Activated CD4-positive, alpha-beta T cell treated with anti-CD3 and anti-CD28 coated beads for 48 hours (primary cell): ENCODE measurements at regions not wholly inside any gene's neighbourhood (a gene's known extent, or its start where the extent isn't known, plus 50 kb on each side); places are given as distances from the start of the nearest gene placed in this dataset.

Experiments
- DNase-seq: peaks from one replicate; pipeline ENCODE4 v3.0.0-alpha.2; 2020

DNA sequence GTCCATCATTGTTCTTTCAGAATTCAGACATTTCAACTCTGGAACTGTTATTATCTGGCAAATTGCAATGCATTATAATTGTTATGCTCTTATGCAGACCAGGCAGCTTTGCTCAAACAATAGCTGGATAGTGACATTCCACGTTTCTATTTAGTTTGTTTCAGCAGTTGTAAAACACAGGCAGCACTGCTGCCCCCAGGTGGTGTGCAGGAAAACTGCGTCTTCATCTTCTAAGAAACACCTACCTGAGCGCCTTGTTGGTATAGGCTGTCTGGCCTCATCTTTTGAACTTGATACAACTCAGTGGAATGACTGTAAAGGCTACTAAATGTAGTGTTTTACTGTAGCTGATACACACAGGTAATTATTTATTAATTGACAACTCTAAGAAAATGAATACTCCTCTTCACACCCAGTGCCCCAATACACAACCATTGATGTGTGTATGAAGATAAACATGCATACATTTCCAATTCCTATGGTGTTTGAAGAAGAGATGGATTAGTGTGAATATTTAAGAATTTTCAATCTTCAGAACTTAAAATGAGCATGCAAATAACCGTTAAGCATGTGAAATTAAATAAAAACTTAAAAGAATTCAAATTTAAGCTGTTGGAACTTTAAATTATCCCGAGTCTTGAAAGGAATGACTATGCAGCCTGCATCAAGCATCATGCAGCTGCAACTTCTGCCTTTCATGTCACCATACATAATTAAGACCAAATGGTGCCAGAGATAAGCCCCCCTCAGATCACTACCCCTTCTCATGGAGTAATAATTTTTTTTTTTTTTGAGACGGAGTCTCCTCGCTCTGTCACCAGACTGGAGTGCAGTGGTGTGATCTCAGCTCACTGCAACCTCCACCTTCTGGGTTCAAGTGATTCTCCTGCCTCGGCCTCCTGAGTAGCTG is 85.6 kb downstream of the CD8B2 start:
- peak; percentile 38 for DNase-seq

DNA sequence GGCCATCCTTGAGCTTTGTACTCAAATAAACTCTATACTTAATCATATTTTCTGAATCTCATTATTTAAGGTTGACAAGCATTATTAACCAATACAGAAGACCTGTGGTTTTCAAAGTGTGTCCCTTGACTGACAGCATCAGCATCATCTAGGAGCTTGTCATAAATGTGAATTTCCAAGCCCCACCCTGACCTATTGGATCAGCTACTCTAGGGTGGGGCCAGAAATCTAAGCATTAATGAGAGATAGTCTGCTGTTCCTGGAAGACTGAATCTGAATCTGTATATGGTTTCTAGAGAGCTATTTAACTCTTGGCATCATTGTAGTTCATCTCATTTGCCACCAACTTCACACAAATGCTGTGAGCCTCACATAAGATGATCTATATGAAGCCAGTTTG is 86.6 kb downstream of the CD8B2 start:
- DNase-seq, result no peak

DNA sequence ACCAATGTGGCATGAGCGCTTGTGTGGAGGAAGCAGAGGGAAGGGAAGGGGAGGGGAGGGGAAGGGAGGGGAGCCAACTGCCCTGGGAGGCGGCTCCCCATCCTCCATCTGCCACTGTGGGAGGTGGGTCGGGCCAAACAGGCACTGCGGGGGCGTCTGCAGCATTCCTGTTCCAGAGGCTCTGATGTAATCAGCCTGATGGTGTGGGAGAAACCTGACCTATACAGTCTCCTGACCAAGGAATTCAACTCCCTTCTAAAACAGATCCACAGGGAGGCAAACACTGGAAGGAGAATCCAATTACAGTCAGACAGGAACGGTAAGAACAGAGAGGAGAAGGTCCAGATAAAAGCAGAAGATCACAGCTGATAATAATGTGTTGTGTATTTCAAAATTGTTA is 88.8 kb downstream of the CD8B2 start:
- no peak for DNase-seq

DNA sequence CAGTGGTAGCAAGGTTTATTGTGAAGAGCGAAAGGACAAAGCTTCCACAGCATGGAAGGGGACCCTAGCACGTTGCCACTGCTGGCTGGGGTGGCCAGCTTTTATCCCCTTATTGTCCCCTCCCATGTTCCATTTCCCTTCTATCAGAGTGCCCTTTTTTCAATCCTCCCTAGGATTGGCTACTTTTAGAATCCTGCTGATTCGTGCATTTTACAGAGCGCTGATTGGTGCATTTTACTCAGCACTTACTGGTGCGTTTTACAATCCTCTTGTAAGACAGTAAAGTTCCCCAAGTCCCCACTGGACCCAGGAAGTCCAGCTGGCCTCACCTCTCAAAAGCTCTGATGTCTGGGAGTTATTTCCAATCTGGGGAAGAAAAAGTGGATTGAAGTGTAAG is 90.1 kb downstream of the CD8B2 start:
- DNase-seq, result no peak

DNA sequence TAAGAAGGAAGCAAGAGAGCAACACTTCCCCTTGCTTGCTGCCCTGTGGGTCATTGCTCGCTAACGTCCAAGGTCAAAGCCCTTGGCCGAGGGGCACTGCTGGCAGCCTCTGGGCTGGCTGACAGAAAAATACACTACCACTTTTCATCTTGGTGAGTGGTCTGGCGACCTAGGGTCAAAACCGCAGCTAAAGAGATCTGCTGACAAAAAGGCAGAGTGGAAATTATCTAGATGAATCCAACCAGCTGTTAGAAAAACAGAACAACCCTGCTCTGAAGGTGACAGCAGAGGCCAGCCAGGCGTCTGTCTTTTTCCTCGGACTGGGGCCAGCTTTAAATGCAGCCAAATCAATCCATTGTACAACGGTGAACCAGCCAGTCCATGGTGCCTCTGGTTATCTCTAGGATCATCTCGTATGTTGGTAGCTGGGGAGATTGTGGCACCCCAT is 92.6 kb downstream of the CD8B2 start:
- DNase-seq, result no peak

DNA sequence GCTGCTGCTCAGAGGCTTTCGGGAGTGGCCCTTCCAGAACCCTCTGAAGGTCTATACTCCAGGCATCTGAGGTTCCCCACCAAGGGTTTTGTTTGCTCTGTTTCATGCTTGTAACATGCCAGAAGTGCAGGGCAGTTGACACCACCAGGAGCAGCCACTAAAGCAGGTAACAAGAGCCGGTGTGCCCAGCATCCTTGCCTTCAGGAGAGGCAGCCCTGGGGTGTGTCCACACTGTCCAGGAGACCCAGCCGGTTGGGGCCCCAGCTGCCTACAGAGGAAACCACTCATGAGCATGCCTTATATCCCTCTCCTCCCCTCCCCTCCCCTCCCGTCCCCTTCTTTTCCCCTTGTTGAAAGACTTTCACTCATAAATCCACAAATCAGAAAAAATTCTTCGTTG is 93.1 kb downstream of the CD8B2 start:
- no peak for DNase-seq

DNA sequence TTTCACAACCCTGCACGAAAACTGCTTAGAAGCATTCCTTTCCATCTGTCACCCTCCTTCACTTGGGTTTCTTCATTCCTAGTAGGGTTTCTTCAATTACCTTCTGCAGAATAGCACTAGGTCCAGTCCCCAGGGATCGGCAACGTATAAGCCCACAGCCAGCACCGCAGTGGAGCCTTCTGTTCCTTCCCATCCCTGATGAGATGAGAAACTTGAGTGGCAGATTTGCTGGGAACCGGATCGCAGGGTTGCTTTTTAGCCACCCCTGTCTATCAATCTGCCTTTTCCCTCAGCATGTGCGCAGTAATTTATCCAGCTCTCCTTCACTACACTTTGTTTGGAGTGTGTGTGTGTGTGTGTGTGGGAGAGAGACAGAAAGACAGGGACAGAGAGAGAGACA is 94.2 kb downstream of the CD8B2 start:
- no peak for DNase-seq

DNA sequence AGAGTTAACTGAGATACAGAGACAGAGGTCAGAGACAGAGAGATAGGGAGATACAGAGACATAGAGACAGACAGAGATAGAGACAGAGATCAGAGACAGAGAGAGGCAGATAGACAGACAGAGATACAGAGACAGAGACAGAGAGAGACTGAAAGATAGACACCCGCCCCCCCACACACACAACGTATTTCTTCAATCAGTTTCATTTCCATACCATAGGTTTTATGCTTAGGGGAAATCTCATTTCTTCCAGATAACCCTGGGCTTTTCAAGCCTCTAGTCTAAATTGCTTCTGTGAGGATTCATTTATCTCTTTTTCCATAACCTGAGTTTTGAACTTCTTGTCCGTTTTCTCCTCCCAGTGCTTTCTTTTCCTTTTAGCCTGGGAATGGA is 94.6 kb downstream of the CD8B2 start:
- no peak for DNase-seq

DNA sequence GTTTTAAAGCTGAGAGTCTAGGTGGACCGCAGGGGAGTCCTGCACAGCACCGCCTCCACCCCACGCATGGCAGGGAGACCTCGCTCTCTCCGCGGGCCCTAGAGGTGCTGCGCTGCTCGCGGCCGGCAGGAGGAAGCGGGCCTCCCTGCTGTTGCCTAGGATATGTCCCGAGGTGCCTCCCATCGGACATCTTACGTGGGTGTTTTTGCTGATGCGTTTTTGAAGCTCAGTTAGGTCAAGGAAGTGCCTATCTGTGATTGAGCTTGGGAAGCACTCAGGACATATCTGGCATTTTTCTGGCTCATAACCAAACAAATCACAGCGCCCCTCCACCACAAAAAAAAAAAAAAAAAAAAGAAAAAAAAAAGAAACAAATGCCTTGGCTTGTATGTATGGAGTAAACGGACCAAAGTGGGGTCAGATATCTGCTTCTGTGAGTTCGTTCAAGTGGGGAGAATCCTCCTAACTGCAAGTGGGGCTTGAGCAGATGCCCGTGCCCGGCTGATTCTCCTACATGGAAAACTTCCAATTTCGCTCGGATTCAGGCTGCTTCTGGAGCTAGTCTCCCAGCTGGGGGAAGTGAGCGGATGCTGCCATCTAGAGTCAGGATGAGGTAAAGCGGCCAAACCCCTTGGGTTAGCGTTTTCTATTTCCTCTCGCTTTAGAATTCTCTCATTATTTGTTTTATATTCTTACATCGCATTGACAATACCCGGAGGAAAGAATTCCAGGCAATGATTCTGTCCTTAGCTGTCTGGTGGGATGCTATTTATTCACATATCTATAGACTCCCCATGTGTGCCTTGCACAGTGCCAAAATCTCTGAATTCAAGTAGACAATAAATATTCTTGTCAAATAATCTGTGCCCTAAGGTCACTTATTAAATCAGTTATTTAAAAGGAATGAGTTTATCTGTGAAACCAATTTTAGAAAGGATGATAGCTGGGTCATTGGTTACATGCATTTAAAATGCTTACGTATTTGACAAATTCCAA is 95.3 kb downstream of the CD8B2 start:
- DNase-seq, result peak; percentile 72

DNA sequence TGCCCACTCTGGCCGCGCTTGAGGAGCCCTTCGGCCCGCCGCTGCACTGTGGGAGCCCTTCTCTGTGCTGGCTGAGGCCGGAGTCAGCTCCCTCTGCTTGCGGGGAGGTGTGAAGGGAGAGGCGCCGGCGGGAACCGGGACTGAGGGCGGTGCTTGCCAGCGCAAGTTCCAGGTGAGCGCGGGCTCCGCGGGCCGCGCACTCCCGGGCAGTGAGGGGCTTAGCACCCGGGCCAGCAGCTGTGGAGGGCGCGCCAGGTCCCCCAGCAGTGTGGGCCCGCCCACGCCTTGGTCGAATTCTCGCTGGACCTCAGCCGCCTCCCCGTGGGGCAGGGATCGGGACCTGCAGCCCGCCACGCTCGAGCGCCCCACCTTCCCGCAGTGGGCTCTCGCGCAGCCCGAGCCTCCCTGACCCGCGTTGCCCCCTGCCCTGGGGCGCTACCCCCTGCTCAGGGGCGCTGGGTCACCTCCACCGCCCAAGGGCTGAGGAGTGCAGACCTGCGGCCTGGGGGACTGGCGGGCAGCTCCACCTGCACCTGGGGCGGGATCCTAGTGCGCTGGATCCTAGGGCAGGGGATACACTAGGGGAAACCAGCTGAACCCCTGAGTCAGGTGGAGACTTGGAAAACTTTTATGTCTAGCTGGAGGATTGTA is 97.3 kb downstream of the CD8B2 start:
- DNase-seq, result no peak

DNA sequence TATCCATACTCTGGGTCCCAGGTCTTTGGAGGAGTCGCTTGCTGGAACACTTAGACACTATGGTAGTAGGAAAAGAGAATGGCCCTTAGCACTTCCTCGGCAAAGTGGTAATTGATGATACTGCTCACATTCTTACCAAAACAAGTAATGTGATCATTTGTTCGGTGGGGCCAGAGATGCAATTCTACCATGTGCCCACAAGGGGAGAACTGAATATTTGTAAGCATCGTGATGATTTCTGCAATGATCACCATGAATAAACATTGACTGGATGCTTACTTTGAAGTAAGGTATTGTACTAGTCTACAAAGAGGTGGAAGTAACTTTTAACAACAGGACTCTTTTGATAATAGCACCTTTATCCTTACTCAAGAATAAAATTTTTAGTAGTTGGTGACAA is 109.7 kb downstream of the CD8B2 start:
- DNase-seq, result no peak

DNA sequence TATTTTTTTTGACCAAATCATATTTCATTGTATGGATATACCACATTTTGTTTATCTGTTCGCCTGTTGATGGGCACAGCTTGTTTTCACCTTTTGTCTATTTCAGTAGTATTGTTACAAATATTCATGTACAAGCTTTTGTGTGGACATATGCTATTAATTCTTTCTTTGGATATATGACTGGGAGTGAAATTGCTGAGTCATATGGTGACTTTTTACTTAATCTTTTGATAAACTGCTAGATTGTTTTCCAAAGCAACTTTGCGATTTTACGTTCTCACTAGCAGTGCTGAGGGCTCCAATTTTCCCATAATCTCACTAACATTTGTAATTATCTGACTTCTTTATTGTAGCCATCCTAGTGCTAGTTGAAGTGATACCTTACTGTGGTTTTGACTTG is 112.4 kb downstream of the CD8B2 start:
- DNase-seq, result no peak

DNA sequence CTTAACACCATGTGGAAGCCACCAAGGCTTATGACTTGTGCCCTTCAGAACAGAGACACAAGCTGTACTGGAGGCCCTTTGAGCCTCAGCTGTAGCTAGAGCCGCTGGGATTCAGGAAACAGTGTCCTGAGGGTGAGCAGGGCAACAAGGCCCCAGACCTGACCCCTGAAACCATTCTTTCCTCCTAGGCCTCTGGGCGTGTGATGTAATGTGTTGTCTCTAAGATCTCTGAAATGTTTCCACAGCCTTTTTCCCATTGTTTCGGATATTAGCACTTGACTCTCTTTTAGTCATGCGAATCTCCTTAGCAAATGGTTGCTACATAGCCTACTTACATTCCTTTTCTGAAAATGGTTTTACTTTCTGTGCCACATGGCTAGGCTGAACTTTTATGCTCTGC is 114.9 kb downstream of the CD8B2 start:
- DNase-seq, result no peak

DNA sequence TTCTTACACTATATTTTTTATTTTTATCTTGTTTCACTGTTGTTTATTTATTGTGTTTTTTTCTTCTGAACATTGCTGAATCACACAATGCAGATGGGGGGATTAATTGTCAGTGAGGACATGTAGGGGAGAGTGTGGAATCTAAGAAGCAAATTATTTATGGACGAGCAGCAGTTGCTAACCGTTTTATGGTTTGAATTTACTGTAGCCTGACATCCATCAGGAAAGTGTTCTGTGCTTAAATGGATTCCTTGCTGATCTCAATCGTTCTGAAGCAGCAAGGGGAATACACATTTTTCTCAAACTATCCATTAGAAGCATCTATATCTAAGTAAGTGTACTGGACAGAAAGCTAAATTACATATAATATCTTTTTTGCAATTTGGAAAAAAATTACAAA is 119.5 kb downstream of the CD8B2 start:
- DNase-seq, result no peak

DNA sequence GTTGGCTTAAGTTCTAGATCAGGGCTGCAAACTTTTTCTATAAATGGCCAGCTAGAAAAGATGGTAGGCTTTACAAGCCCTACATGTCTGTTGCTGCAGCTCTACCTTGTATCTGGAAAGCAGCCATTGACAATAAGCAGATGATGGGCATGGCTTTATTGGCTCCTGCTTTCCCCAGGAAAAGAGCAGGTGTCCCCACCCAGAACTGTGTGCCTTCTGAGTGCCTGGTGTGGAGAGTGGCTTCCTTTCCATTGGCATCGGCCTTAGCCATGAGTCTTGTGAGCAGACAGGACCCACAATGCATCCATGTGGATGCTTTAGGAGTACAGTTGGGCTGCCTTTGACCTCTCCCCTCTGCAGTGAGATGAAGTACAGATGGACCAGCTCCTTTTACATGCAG is 120.2 kb downstream of the CD8B2 start:
- no peak for DNase-seq

DNA sequence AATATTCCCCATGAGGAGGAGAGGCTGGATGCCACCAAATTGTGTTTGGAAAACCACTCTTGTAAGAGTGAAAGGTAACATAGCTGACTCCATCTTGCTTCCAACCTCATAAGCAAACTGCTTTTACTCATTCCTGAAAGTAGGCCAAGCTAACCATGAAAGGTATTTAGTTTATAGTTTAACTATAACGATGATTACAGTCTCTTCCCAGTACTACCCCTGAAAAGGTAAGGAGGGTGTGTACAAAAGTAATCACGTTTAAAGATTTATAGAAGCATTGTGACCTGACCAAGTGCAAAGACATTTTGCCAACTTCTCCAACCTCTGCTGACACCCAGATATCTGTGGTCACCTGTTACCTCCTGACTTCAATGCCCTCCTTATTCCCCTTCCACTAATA is 122.6 kb downstream of the CD8B2 start:
- DNase-seq, result no peak

DNA sequence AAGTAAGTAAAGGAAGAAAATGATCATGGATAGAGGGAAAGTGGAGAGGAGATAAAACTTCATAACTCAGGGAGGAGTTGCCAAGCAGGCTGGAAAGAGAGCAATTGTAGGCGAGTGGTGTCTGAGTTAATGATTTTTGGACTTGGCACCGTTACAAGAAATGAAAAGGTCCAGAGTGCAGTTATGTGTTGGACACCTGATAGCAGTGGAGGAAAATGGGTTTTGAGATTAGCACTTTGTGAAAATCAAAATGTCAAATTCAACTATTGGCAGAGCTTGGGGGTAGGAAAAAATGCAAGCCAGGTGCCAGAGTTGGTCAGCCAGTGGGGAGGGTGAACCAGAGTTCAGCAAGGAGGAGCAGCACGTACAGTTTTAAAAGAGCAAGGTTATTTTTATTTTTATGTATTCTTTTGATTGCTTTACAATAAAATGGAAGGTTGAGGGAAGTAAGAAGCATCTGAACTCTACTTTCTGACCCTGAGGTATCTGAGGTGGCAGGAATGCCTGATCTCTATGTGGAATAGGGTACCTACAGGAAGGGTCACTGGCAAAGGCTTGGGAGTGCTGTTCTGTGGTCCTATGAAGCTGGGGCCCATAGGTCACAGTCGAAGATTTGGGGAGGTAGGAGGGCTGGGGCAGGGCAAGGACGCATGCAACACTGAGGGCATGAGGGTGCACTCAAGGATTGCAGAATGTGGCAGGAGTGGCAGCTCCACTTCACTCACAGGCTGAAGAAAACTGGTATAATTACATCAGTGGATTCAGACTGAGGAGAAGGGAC is 127.5 kb downstream of the CD8B2 start:
- DNase-seq, result no peak

DNA sequence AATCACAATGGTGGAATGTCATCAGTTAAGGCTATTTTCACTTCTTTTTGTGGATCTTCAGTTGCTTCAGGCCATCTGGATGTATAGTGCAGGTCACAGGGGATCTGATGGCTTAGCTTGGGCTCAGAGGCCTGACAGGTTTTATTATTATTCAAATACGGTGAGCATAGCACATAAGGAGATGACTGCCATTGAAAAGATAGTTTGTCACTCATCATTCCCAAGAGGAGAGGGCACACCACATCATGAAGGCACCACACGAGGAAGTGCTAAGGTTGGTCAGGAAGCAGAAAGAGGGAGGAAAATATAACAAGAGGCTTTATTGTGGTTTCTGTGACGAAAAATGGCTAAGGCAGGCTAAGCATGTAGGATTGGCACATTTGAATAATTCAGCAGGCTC is 131.4 kb downstream of the CD8B2 start:
- DNase-seq, result no peak

DNA sequence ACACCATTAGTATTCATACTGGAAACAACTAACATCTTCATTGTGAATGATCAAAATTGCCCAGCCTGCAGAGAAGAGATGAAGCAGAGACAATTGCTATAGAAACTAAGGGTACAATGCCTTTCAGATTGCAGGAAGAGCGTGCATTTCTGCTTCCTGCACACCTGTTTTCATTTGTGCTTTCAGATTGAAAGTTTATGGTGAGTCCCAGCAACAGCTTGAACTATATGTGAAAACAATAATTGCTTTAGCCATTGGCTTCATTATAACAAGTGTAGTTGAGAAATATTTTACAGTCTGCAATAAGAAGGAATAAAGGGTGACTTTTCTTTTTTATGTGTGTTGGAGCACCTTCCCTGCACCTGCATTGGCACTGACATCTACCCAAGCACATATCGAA is 136.3 kb downstream of the CD8B2 start:
- no peak for DNase-seq

DNA sequence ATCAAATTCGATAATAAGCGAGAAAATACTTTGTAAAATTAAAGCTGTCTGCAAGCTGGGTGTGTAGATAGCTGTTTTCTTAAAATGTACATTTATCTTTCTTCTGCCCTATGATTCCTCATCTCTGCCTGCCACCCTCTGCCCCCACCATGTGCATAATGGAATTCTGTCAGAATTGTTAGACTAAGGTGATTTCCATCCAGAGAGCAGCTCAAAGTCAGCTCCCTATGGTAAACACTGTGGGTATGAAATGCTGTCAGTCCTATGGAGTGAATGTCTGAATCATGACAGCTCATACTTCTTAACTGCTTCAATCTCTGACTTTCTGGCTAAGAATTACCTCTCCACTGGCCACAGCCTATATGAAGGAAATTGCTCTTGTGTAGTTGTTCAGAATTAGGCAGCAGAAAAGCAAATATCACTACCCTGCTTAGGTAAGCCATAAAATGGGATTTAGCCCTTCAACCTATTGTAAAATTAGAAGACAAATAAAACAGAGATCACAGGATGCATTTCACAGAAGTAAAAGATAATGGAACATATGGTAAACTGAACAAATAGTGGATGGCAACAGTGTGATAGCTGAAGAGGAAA is 137.7 kb downstream of the CD8B2 start:
- no peak for DNase-seq

DNA sequence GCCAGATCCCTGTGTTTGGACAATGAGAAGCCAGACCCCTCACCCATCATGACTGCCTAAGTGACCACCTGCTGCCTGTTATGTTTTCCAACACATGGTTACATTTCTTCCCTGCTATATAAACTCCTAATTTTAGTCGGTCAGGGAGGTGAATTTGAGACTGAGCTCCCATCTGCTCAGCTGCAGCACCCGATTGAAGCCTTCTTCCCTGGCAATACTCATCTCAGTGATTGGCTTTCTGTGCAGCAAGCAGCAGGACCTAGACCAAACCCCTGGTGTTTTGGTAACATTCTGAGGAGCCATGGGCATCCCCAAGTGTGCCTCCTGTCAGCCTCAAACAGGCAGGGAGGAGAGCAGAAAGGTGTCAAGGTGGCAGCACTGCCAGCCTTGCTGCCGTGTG is 141.2 kb downstream of the CD8B2 start:
- DNase-seq, result no peak

DNA sequence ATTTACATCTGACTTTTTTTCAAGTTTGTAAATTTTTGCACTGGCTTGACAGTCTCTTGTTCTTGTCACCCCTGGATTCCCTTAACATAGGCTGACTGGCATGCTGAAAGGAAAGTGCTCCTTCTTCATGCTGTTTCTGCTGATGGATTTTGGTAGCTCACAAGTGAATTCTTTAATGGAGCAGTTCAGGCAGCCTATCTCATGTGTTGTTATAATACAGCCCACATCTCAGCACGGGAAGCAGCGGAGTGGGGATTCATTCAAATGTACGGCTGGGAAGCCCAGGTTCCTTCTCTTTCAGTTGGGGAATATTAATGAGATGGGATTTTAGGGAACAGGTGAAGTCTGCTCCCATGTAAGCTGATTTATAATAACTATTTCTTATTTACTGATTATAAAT is 142.8 kb downstream of the CD8B2 start:
- no peak for DNase-seq
